ENCODE measurements at regions not wholly inside any gene's neighbourhood (a gene's known extent, or its start where the extent isn't known, plus 50 kb on each side); places are given as distances from the start of the nearest gene placed in this dataset.

GRCh38 chr11:126138636-126139035, 72.8 kb downstream of the RPUSD4 start:
- no peak for TF ChIP-seq ZNF423 (tag by site-specific recombination; IDR thresholded peaks at IDR 0.05)
- TF ChIP-seq CTCF (tag by site-specific recombination; IDR thresholded peaks at IDR 0.05), result no peak
- TF ChIP-seq ZNF830 (tag by site-specific recombination; IDR thresholded peaks at IDR 0.05; ENCODE audit: low read depth), result no peak
- no peak for TF ChIP-seq SCRT1 (tag by site-specific recombination; IDR thresholded peaks at IDR 0.05; ENCODE audit: borderline replicate concordance)
- no peak for TF ChIP-seq ZNF776 (tag by site-specific recombination; IDR thresholded peaks at IDR 0.05; ENCODE audit: borderline replicate concordance)
- no peak for TF ChIP-seq ZNF175 (tag by site-specific recombination; IDR thresholded peaks at IDR 0.05)
- no peak for TF ChIP-seq ZNF146 (tag by site-specific recombination; IDR thresholded peaks at IDR 0.05)
- TF ChIP-seq SETDB1 (IDR thresholded peaks at IDR 0.05; ENCODE audit: insufficient read length, low read length), result no peak
- no peak for TF ChIP-seq TCF7L2 (IDR thresholded peaks at IDR 0.05; ENCODE audit: borderline replicate concordance, low read depth, low read length)

Data from HEK293 (cell line).